BJ (cell line): ENCODE measurements at regions not wholly inside any gene's neighbourhood (a gene's known extent, or its start where the extent isn't known, plus 50 kb on each side); places are given as distances from the start of the nearest gene placed in this dataset.

Experiments used
- CTCF ChIA-PET: fragments of 350-600 bp; formaldehyde crosslinking; extraction: SDS; loops from one replicate; lab custom pipeline; 2021; ENCODE audit warnings: antibody characterized with exemption, inconsistent platforms; lab: Yijun Ruan, JAX
- POLR2A ChIA-PET: fragments of 300-600 bp; sonication (Branson Sonifier 250); formaldehyde crosslinking; extraction: SDS; loops from one replicate; lab custom pipeline; 2021; ENCODE audit warnings: antibody characterized with exemption; lab: Charles Lee
- DNase-seq: peaks from one replicate; pipeline ENCODE4 v3.0.0-alpha.2; 2011; ENCODE audit warnings: low read depth
- H3K27me3 ChIP-seq: 2 replicates; pipeline ENCODE4 v1.6.0; 2011; ENCODE audit warnings: low read length; ENCODE audit not compliant: control insufficient read depth, insufficient read depth
- H3K36me3 ChIP-seq: 2 replicates; pipeline ENCODE4 v1.5.1; 2011; ENCODE audit warnings: low read length; ENCODE audit not compliant: control insufficient read depth, insufficient read depth
- H3K4me3 ChIP-seq: 2 replicates; pipeline ENCODE4 v1.5.1; 2011; ENCODE audit warnings: low read depth, mild to moderate bottlenecking, control low read depth, low read length
- CTCF ChIP-seq: IDR thresholded peaks from 2 replicates; pipeline ENCODE4 v1.5.1; 2011; ENCODE audit warnings: low read depth, mild to moderate bottlenecking, control low read depth, inconsistent platforms, low read length, moderate library complexity; ENCODE audit not compliant: insufficient read depth

DNA sequence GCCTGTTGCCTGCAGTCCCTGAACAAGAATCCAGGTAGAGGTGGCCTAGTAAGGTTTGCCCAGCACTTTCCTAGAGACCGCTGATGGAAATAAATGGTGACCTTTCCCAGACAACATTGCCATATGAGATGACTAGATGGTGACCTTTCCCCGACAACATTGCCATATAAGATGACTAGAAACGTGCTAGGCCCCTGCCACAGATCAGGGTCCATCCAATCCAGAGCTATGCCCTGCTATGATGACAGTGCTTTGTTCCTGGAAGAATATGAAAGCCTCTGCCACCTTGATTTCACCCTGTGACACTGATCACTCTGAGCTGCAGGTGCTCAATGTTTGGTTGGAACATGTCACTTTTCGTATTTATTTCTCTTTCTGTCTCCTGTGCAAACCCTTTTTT, 133.8 kb upstream of the SPTLC3 start:
- TF ChIP-seq CTCF = no peak
- Histone ChIP-seq H3K36me3 (no peaks in the 10 kb centered on the region), H3K4me3 (no peak overlapping the region), H3K27me3 (no peaks in the 10 kb centered on the region)
- CTCF ChIA-PET = no interaction called here
- no peak for DNase-seq
- POLR2A ChIA-PET = no interaction called here

DNA sequence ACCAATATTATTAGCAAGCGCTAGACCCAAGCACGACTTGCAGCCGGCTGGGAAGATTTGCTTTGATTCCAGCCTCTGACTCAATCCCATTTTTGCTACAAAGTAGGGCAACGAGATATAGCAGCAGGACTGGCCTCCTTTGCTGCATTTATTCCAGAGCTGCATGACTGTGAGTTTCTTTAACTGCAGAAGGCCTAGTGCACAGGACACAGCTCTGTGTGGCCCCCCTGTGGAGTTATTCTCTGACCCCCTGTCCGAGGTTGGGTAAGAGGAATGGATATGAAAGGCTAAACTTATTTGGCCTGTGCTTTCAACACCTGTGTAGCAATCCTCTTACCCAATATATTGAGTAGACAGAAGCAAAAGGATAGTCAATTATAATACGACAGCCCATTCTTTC, 133.3 kb upstream of the SPTLC3 start:
- POLR2A ChIA-PET = no interaction called here
- CTCF ChIA-PET = no interaction called here

GRCh38 chr20:12882832-12883506, 125.8 kb upstream of the SPTLC3 start:
- CTCF ChIA-PET = no interaction called here
- no peak for DNase-seq
- Histone ChIP-seq H3K4me3 (no peak overlapping the region), H3K36me3 (no peaks in the 10 kb centered on the region), H3K27me3 (no peaks in the 10 kb centered on the region)
- POLR2A ChIA-PET = no interaction called here
- no peak for TF ChIP-seq CTCF

More for the DNA sequence above, 133.3 kb upstream of the SPTLC3 start:
- H3K36me3 ChIP-seq = no peaks in the 10 kb centered on the region
- no peak for DNase-seq
- no peak for TF ChIP-seq CTCF
- H3K27me3 ChIP-seq = no peaks in the 10 kb centered on the region
- H3K4me3 ChIP-seq = no peak overlapping the region

DNA sequence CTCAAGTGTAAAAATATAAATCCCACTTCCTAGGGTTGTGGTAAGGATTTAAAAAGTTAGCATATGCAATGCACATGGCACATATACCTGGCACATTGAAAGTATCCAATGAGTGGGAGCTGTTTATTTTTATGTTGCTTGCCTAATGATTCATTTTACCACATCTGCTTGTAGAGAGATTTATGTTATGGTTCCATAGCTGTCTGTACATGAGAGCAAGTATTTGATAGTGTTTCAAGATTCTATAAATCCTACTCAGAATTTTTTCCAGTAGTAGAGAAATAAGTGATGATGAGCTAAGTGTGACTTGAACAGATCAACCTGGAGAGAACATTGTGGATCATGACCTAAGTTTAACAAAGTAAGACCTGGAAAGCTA, 125.3 kb upstream of the SPTLC3 start:
- ChIA-PET POLR2A (no interaction called here), CTCF (interaction anchor here (0.7 kb wide), 1 partner anchor 40 kb away, joined by 3 read pairs; no protein-coding TSS in a partner anchor)
- H3K27me3 ChIP-seq = no peaks in the 10 kb centered on the region
- no peak for DNase-seq
- H3K4me3 ChIP-seq = no peak overlapping the region
- H3K36me3 ChIP-seq = no peaks in the 10 kb centered on the region
- no peak for TF ChIP-seq CTCF

GRCh38 chr20:12886618-12887363, 122.0 kb upstream of the SPTLC3 start:
- no peak for TF ChIP-seq CTCF
- Histone ChIP-seq H3K27me3 (no peaks in the 10 kb centered on the region), H3K36me3 (no peaks in the 10 kb centered on the region), H3K4me3 (no peak overlapping the region)
- ChIA-PET CTCF (no interaction called here), POLR2A (no interaction called here)
- no peak for DNase-seq
